Stimulated activated naive B cell treated with anti-CD40 and anti-IgM and Interleukin-4, amounts not matched to agents 10 μg/mL and 1 μg/mL and 100 μg/mL, for 72 hours (primary cell): ENCODE measurements at regions not wholly inside any gene's neighbourhood (a gene's known extent, or its start where the extent isn't known, plus 50 kb on each side); places are given as distances from the start of the nearest gene placed in this dataset.
"Not testable (repeated sequence)": the region's sequence is repeated elsewhere in the genome, so short reads cannot be mapped to it uniquely, and the experiment has no call there.

Experiments used
- ATAC-seq, 2 donors: fragments of 150-1000 bp; cut with Tn5 transposase; replicated peaks; 2 replicates each; pipeline ENCODE4 v1.10.0; 2021; ENCODE audit warnings: moderate library complexity in 1 of 2
- DNase-seq: peaks from one replicate; pipeline ENCODE4 v3.0.0; 2021
- H3K27ac Mint-ChIP-seq: one replicate; pipeline ENCODE4 v1.8.0; 2022; ENCODE audit warnings: mild to moderate bottlenecking, mixed read lengths
- H3K27me3 Mint-ChIP-seq, 2 donors: one replicate each; pipeline ENCODE4 v1.8.0; 2022; ENCODE audit warnings: mixed read lengths in 2 of 2
- H3K36me3 Mint-ChIP-seq, 2 donors: one replicate each; pipeline ENCODE4 v1.8.0; 2022; ENCODE audit warnings: mixed read lengths in 2 of 2, mild to moderate bottlenecking in 1 of 2
- H3K4me1 Mint-ChIP-seq, 2 donors: one replicate each; pipeline ENCODE4 v1.8.0; 2022; ENCODE audit warnings: mixed read lengths in 2 of 2, mild to moderate bottlenecking in 1 of 2
- H3K4me3 Mint-ChIP-seq, 2 donors: one replicate each; pipeline ENCODE4 v1.8.0; 2022; ENCODE audit warnings: mild to moderate bottlenecking in 2 of 2, mixed read lengths in 2 of 2, moderate library complexity in 1 of 2
- H3K9me3 Mint-ChIP-seq, 2 donors: one replicate each; pipeline ENCODE4 v1.8.0; 2022; ENCODE audit warnings: mixed read lengths in 2 of 2, mild to moderate bottlenecking in 1 of 2

DNA sequence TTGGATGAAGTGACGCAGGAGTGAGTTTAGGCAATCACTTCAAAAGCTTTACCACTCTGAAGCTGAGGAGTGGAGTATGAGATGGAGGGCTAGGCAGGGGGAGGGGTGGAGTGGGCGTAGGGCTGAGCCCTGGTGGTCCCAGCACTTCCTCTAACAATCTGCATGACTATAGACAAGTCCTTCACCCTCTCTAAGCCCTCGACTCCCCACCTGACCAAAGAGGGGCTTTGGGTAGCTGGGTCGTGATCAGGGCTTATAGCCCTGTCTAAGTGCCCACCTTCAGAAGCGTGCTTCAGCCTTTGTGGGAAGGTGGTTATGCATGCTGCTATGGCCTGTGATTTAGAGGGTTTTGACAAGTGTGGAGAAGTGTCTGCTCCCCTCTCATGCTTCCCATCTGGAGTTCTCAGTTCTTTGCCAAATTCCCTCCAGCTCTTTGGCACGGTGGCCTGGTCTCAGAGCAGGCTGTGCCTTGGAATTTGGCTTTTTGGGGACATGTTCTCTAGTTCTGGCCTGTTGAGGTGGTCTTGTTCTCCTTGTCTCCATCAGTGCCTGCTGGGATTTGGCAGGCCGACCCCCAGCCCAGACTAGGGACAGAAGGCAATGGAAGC, 53.0 kb downstream of the ACTBL2 start:
- Mint-ChIP-seq H3K36me3 (no peaks in the 10 kb centered on the region), H3K4me3 (no peak overlapping the region), H3K4me1 (no peaks in the 10 kb centered on the region), H3K27me3 (no peaks in the 10 kb centered on the region), H3K9me3 (no peaks in the 10 kb centered on the region), H3K27ac (no peak overlapping the region)
- ATAC-seq = no peak
- no peak for DNase-seq

DNA sequence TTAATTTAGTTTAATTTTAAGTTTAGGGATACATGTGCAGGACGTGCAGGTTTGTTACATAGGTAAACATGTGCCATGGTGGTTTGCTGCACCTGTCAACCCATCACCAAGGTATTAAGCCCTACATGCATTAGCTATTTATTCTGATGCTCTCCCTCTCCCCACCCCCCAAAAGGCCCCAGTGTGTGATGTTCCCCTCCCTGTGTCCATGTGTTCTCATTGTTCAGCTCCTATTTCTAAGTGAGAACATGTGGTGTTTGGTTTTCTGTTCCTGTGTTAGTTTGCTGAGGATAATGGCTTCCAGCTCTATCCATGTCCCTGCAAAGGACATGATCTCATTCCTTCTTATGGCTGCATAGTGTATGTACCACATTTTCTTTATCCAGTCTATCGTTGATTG, 53.6 kb downstream of the ACTBL2 start:
- H3K27ac Mint-ChIP-seq, H3K9me3 Mint-ChIP-seq, H3K36me3 Mint-ChIP-seq, ATAC-seq, DNase-seq, H3K4me1 Mint-ChIP-seq, H3K4me3 Mint-ChIP-seq, H3K27me3 Mint-ChIP-seq: not testable (repeated sequence)

DNA sequence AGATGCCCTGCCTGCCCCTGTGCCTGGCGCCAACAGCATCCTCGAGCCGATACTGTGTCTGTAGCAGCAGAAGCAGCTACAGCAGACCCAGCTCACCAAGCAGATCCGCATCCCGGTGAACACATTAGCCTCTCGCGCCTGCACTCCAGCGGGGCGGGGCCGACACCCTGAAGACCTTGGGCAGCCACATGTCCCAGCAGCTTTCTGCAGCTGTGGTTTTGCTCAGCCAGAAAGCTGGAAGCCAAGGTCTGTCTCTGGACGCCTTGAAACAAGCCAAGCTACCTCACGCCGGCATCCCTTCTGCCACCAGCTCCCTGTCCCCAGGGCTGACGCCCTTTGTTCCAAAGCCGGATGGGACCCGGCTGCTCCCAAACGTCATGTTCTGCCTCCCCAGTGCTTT, 59.6 kb downstream of the ACTBL2 start:
- Mint-ChIP-seq H3K27ac (no peak overlapping the region), H3K9me3 (no peaks in the 10 kb centered on the region), H3K4me3 (no peak overlapping the region), H3K4me1 (no peaks in the 10 kb centered on the region), H3K36me3 (no peaks in the 10 kb centered on the region), H3K27me3 (no peaks in the 10 kb centered on the region)
- DNase-seq (no peak), ATAC-seq (no peak)

DNA sequence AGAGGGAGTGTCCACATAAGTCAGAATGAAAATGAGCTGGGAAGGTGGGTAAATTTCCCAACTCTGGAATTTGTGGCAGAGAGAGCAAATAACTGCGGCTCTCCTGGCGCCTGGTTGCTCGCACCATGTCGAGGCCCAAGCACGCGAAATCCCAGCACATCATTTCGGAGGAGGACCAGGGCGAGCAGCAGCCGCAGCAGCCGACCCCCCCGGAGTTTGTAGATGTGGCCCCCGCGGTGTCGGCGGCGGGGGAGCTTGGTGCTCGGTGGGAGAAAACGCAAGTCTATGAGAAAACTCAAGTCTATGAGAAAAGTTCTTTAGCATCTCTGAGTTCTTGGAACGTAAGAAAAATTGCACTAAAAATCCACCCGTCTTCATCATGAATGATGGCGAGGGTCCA, 60.3 kb downstream of the ACTBL2 start:
- no peak overlapping the region for H3K4me3 Mint-ChIP-seq
- no peaks in the 10 kb centered on the region for H3K4me1 Mint-ChIP-seq
- no peak for ATAC-seq
- no peak overlapping the region for H3K27ac Mint-ChIP-seq
- H3K9me3 Mint-ChIP-seq = no peaks in the 10 kb centered on the region
- H3K36me3 Mint-ChIP-seq = no peaks in the 10 kb centered on the region
- no peak for DNase-seq
- H3K27me3 Mint-ChIP-seq = no peaks in the 10 kb centered on the region

DNA sequence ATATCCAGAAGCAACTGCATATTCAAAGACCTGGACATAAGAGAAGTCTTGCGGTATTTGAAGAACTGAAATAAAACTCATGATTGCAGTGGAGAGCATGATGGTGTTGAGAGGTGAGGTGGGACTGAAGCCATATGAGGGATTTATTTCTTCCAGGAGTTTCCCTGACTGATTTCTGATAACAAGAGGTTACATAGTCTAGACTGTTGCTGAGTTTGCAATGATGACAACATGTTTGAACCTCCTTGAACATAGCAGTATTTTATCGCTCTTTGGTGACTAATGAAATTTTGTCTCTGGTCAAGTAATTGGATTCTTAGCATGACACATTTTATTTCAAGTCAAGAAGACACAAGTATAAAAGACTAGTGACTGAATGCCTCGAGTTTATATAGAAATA, 61.8 kb downstream of the ACTBL2 start:
- H3K4me3 Mint-ChIP-seq = no peak overlapping the region
- ATAC-seq = no peak
- H3K27me3 Mint-ChIP-seq = no peaks in the 10 kb centered on the region
- no peaks in the 10 kb centered on the region for H3K4me1 Mint-ChIP-seq
- no peaks in the 10 kb centered on the region for H3K36me3 Mint-ChIP-seq
- H3K9me3 Mint-ChIP-seq = no peaks in the 10 kb centered on the region
- no peak overlapping the region for H3K27ac Mint-ChIP-seq
- DNase-seq = no peak

DNA sequence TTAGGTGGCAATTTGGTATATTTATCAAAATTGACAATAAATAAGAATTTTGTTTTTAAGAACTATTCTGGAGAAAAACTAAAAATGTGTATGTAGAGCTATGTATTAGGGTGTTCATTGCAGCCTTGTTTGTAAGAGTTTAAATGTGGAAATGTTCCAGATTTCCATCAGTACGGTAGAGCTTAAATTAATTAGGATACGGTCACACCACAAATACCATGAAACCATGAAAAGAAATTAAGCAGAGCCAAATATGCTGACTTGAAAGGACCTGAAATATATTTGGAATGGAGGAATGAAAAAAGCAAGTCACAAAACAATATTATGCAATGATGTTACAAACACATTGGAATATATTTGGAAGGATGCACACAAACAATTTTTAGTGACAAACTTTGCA, 64.6 kb downstream of the ACTBL2 start:
- Mint-ChIP-seq H3K9me3 (no peaks in the 10 kb centered on the region), H3K27ac (no peak overlapping the region), H3K4me3 (no peak overlapping the region), H3K4me1 (no peaks in the 10 kb centered on the region), H3K27me3 (no peaks in the 10 kb centered on the region), H3K36me3 (no peaks in the 10 kb centered on the region)
- ATAC-seq (no peak), DNase-seq (no peak)

DNA sequence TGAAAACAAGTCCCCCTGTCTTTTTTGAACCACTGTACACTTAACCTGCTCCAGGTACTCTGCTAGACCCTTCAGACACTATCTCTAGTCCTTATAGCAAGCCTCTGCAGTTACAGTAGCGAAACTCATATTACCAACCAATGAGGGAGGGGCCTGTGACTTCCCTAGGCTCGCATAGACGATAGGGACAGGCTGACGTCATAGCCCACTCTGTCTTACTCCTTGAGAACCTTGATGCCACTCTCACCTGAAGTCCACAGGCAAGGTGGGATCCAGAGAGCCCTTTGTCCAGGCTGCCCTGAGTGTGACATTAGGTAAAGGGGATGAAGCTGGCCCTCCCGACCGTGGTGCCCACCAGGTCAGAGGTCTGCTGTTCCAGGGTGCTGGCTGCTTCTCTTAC, 65.3 kb downstream of the ACTBL2 start:
- ATAC-seq = no peak
- no peak overlapping the region for H3K4me3 Mint-ChIP-seq

DNA sequence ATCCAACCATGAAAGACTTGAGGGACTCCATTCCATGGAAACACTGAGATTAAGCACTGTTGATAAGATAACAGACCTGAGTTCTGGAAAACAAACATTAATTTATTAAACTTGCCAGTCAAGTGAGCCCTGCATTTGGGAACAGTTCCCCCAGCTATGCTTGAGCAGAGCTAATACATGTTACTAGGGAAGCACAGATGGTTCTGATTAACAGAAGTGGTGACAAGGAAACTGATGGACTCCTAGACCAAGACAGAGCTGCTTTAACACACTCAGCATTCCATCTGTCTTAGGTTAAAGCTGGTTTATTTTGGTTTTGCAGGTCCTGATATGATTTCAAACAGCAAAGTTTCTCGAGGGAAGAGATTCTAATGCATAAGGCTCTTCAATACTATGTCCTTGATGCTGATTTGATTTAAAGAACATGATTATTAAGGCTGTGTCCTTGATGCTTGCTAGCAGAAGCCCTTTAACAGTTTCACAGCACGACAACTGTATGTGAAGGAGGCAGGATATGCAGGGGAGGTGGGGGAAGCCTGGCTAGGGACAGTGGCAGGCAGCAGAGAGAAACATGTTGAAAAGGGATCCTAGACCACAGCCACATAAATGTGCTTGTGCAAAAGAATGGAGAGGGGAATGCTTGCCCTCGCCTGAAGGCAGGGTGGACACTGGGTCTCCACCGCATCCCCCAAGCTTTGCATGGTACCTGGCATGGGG, 66.2 kb downstream of the ACTBL2 start:
- no peaks in the 10 kb centered on the region for H3K36me3 Mint-ChIP-seq
- no peaks in the 10 kb centered on the region for H3K9me3 Mint-ChIP-seq
- DNase-seq = no peak
- no peak for ATAC-seq
- no peak overlapping the region for H3K27ac Mint-ChIP-seq
- no peak overlapping the region for H3K4me3 Mint-ChIP-seq
- no peaks in the 10 kb centered on the region for H3K27me3 Mint-ChIP-seq
- H3K4me1 Mint-ChIP-seq = no peaks in the 10 kb centered on the region

More for the DNA sequence above, 65.3 kb downstream of the ACTBL2 start:
- H3K27me3 Mint-ChIP-seq = no peaks in the 10 kb centered on the region
- no peak overlapping the region for H3K27ac Mint-ChIP-seq
- no peaks in the 10 kb centered on the region for H3K36me3 Mint-ChIP-seq
- no peaks in the 10 kb centered on the region for H3K4me1 Mint-ChIP-seq
- no peak for DNase-seq
- H3K9me3 Mint-ChIP-seq = no peaks in the 10 kb centered on the region

DNA sequence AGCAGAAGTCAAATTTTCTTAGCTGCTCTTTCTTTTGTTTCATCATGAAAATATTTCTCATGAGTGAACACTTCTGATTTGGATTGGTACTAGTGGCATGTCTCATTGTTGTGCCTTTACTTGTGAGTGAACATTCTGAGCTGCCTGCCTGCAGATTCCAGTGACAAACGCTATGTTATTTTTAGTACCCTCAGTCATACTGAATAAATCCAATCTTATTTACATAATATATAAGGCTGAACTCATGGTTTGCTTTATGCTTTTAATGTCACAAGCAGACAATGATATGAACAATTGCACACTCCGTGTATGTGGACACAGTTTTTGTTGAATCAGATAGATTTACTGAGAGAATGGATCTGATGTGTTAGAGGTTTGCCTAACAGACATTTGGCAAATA, 67.8 kb downstream of the ACTBL2 start:
- H3K36me3 Mint-ChIP-seq = no peaks in the 10 kb centered on the region
- no peaks in the 10 kb centered on the region for H3K9me3 Mint-ChIP-seq
- H3K4me1 Mint-ChIP-seq = no peaks in the 10 kb centered on the region
- ATAC-seq (no peak), DNase-seq (no peak)
- no peak overlapping the region for H3K27ac Mint-ChIP-seq
- no peak overlapping the region for H3K4me3 Mint-ChIP-seq
- no peaks in the 10 kb centered on the region for H3K27me3 Mint-ChIP-seq

DNA sequence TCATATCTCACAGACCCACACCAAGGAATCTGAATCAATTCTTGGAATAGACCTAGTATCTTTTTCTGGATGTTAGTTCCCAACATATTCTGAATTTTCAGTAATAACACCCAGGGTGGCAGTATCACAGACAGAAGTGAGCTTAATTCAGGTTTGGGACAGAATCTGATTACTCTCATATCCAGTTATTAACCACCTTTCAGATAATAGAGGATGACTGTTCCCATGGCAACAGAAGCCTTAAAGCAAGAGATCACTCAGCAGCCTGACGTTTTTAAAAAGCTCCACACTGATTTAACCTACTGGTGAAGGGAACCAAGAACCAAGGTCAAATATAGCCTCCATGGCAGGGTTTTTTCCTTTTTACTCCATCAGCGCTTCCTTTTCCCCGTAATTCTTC, 68.4 kb downstream of the ACTBL2 start:
- Mint-ChIP-seq H3K36me3 (no peaks in the 10 kb centered on the region), H3K9me3 (no peaks in the 10 kb centered on the region)

DNA sequence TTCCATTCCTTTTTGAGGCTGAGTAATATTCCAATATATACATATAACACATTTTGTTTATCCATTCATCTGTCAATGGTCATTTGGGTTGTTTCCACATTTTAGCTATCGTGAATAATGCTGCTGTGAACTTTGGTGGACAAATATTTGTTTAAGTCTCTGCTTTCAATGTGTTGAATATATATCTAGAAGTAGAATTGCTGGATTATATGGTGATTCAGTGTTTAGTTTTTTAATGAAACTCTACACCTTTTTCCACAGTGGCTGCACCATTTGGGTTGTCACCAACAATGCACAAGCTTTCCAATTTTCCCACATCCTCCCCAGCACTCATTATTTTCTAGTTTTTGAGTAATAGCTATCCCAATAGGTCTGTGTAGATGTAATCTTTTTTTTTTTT, 69.5 kb downstream of the ACTBL2 start:
- ATAC-seq = no peak
- H3K4me1 Mint-ChIP-seq = no peaks in the 10 kb centered on the region
- no peaks in the 10 kb centered on the region for H3K36me3 Mint-ChIP-seq
- no peak overlapping the region for H3K27ac Mint-ChIP-seq
- no peak for DNase-seq
- H3K4me3 Mint-ChIP-seq = no peak overlapping the region
- H3K27me3 Mint-ChIP-seq = no peaks in the 10 kb centered on the region
- H3K9me3 Mint-ChIP-seq = no peaks in the 10 kb centered on the region

More for the DNA sequence above, 68.4 kb downstream of the ACTBL2 start:
- Mint-ChIP-seq H3K4me3 (no peak overlapping the region), H3K27ac (no peak overlapping the region), H3K4me1 (no peaks in the 10 kb centered on the region), H3K27me3 (no peaks in the 10 kb centered on the region)
- ATAC-seq (no peak), DNase-seq (no peak)

DNA sequence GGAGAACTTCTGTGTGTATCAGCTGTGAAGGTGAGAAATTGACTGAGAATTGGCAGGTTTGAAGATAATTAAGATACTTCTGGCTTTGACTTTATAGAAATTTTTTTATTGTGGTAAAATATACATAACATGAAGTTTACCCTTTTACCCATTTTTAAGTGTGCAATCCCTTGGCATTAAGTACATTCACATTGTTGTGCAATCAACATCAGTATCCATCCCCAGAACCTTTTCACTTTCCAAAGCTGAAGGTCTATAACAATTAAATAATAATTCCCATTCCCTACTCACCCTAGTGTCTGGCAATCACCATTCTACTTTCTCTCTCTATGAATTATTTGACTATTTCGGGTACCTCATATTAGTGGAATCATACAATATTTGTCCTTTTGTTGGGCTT, 69.9 kb downstream of the ACTBL2 start:
- Mint-ChIP-seq H3K4me3 (no peak overlapping the region), H3K27me3 (no peaks in the 10 kb centered on the region), H3K27ac (no peak overlapping the region), H3K9me3 (no peaks in the 10 kb centered on the region), H3K36me3 (no peaks in the 10 kb centered on the region), H3K4me1 (no peaks in the 10 kb centered on the region)
- ATAC-seq (no peak), DNase-seq (no peak)

DNA sequence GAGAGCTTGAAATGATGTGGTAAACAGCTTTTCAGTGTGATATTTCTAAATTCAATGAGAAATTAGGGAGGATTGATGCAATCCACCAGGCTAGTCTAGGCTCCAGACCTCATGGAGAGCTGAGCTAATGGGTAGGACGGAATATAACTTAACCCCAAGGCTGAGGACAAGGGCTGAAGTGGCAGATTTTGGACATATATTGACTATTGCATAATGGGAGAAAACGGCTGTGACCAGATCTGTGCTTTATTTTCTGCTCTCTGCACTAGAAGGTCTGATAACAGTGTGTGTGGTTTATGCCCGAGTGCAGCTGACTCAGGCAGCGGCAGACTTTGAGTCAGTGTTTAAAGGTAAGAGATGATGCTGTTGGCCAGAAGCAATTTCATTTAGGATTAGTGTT, 70.6 kb downstream of the ACTBL2 start:
- Mint-ChIP-seq H3K27ac (no peak overlapping the region), H3K9me3 (no peaks in the 10 kb centered on the region), H3K36me3 (no peaks in the 10 kb centered on the region), H3K4me1 (no peaks in the 10 kb centered on the region), H3K4me3 (no peak overlapping the region), H3K27me3 (no peaks in the 10 kb centered on the region)
- no peak for DNase-seq
- ATAC-seq = no peak

DNA sequence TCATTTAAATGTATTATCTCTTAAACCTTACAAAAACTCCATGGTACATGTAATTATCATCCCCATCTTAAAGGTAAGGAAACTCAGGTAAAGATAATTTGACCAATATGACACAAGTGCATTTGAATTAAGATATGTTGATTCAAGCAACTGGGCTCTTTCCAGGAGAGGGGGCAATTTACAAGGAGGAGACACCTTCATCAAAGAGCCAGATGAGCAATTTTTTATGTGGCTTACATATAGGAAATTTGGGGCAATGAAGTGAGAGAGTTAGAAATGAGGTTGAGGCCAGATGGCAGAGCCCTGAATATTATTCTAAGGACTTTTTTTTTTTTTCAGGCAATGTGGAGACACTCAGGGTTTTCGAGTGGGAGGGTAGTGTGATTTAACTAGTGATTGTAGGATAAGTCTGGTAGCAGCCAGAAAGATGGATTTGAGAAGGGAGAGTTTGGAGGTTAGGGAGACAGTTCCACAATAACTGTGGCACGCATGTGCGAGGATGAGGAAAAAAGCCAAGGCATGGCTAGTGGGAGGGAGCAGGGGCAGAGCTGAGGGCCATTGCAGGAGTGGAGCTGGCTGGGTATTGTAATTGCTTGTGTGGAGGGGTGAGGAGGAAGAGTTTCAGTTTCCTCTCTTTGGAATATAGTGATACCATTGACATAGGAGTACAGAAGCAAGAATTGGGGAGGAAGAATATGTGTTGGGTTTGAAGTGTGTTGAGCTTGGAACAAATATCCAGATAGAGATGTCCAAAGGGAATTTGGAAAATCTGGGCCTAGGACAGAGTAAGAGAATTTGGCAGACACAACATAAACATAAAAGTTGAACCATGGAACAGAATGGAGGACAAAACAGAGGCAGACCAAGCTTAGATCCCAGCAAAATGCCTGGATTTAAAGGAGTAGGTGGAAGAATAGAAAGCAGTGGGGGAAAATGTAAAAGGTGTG, 72.0 kb downstream of the ACTBL2 start:
- no peaks in the 10 kb centered on the region for H3K36me3 Mint-ChIP-seq
- no peaks in the 10 kb centered on the region for H3K4me1 Mint-ChIP-seq
- H3K9me3 Mint-ChIP-seq = no peaks in the 10 kb centered on the region
- H3K27ac Mint-ChIP-seq = no peak overlapping the region
- ATAC-seq (no peak), DNase-seq (no peak)
- no peak overlapping the region for H3K4me3 Mint-ChIP-seq
- no peaks in the 10 kb centered on the region for H3K27me3 Mint-ChIP-seq

DNA sequence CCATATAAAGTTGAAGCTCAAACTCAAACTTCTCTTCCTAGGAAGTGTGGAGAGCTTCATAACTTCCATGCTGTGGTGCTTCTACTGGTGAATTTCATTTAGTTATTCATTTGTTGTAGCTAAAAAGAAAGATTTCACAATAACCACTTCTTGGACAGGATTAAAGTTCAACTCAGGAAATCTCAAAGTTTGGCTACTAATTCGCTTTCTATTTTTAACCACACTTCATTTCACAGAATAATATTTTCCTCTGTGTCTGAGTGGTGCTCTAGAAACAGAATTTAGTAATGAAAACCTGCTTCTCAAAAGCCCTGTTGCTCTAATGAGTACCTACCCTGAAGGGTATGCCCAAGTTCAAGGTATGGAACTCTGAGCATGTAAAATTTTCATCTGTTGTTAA, 73.9 kb downstream of the ACTBL2 start:
- Mint-ChIP-seq H3K27ac (no peak overlapping the region), H3K4me1 (no peaks in the 10 kb centered on the region), H3K9me3 (no peaks in the 10 kb centered on the region), H3K36me3 (no peaks in the 10 kb centered on the region), H3K4me3 (no peak overlapping the region), H3K27me3 (peaks cover 0 to 3% of the 10 kb centered on the region in 2 donors)
- ATAC-seq = no peak
- DNase-seq = no peak
